HCT116 (cell line): ENCODE measurements at regions not wholly inside any gene's neighbourhood (a gene's known extent, or its start where the extent isn't known, plus 50 kb on each side); places are given as distances from the start of the nearest gene placed in this dataset.

Experiments used
- ATAC-seq: fragments of 200-7000 bp; cut with Tn5 transposase; 2 replicates; pipeline ENCODE4 v1.9.1; 2020; ENCODE audit warnings: mild to moderate bottlenecking, moderate library complexity
- BruUV-seq: library from RNA; stranded (reverse); fragments of 400-500 nt; replicated peaks from 2 replicates; lab custom pipeline; 2021; lab: Mats Ljungman, UMichigan
- CTCF ChIA-PET: fragments of 300-600 bp; sonication (Branson Sonifier 250); formaldehyde crosslinking; loops from one replicate; lab custom pipeline; 2021; ENCODE audit warnings: antibody characterized with exemption; lab: Charles Lee
- POLR2A ChIA-PET: fragments of 300-600, 350-600 bp; sonication (Branson Sonifier 250); formaldehyde crosslinking; loops from one replicate; lab custom pipeline; 2021; ENCODE audit warnings: antibody characterized with exemption; lab: Charles Lee
- RAD21 ChIA-PET, 2 experiments: fragments of 300-600 bp; sonication (Branson Sonifier 250); formaldehyde crosslinking; loops; one replicate each; lab custom pipeline; 2023; ENCODE audit warnings: low total read pairs in 2 of 2; ENCODE audit not compliant: uncharacterized antibody in 2 of 2, unreplicated experiment in 2 of 2, low non-redundant PET in 1 of 2; lab: Charles Lee
- DNase-seq: peaks from one replicate; pipeline ENCODE4 v3.0.0-alpha.2; 2010; ENCODE audit warnings: low read depth, low spot score
- H2AFZ ChIP-seq: fragments of 200-600 bp; shearing (Covaris generic), sonication (generic); 2 replicates; pipeline ENCODE4 v1.6.1; 2017; ENCODE audit warnings: low read depth, mixed run types, mixed read lengths, antibody characterized with exemption, low read length; ENCODE audit not compliant: poor library complexity, severe bottlenecking
- H3K27ac ChIP-seq: 2 replicates; pipeline ENCODE4 v1.5.1; 2012; ENCODE audit warnings: low read depth, low read length
- H3K27me3 ChIP-seq: fragments of 200-600 bp; sonication (generic); 2 replicates; pipeline ENCODE4 v1.6.1; 2016; ENCODE audit warnings: mixed run types, low read length, mixed read lengths; ENCODE audit not compliant: insufficient read depth
- H3K36me3 ChIP-seq, 2 experiments: fragments of 200-500 bp in 1 of 2; fragments of 200-600 bp in 1 of 2; sonication (Bioruptor generic) in 1 of 2; sonication (generic) in 1 of 2; 2 replicates each; pipeline versions ENCODE4 v1.5.1 to v1.6.1; 2014 to 2016; ENCODE audit warnings: low read length in 2 of 2, inconsistent platforms in 1 of 2, mixed read lengths in 1 of 2, mixed run types in 1 of 2; ENCODE audit not compliant: insufficient read depth in 2 of 2, control insufficient read depth in 1 of 2
- H3K4me1 ChIP-seq, 2 experiments: fragments of 200-600 bp in 1 of 2; sonication (generic) in 1 of 2; 2 replicates each; pipeline versions ENCODE4 v1.5.1 to v1.6.1; 2012 to 2017; ENCODE audit warnings: low read length in 2 of 2, inconsistent platforms in 1 of 2, mild to moderate bottlenecking in 1 of 2, mixed read lengths in 1 of 2, mixed run types in 1 of 2, moderate library complexity in 1 of 2; ENCODE audit not compliant: insufficient read depth in 2 of 2, control insufficient read depth in 1 of 2
- H3K4me2 ChIP-seq: fragments of 200-600 bp; sonication (generic); 2 replicates; pipeline ENCODE4 v1.6.1; 2017; ENCODE audit warnings: mixed run types, low read length, mixed read lengths
- H3K4me3 ChIP-seq, 2 experiments: fragments of 200-600 bp in 1 of 2; sonication (generic) in 1 of 2; replicated peaks in 1 of 2; 2 replicates each; pipeline ENCODE4 v1.5.1; 2011 to 2016; ENCODE audit warnings: low read length in 2 of 2, control low read depth in 1 of 2, low read depth in 1 of 2, mild to moderate bottlenecking in 1 of 2, mixed read lengths in 1 of 2, mixed run types in 1 of 2
- H3K79me2 ChIP-seq: fragments of 200-600 bp; sonication (generic); 2 replicates; pipeline ENCODE4 v1.6.1; 2017; ENCODE audit warnings: mild to moderate bottlenecking, mixed run types, low read length, moderate library complexity, mixed read lengths; ENCODE audit not compliant: insufficient read depth
- H3K9ac ChIP-seq: fragments of 200-600 bp; sonication (generic); 2 replicates; pipeline ENCODE4 v1.6.1; 2016; ENCODE audit warnings: low read length, mixed read lengths
- H3K9me2 ChIP-seq: fragments of 200-600 bp; sonication (generic), shearing (Covaris generic); 2 replicates; pipeline ENCODE4 v1.6.1; 2017; ENCODE audit warnings: mixed run types, mild to moderate bottlenecking, moderate library complexity; ENCODE audit not compliant: insufficient read depth
- H3K9me3 ChIP-seq, 2 experiments: fragments of 200-500 bp in 1 of 2; fragments of 200-600 bp in 1 of 2; sonication (Bioruptor generic) in 1 of 2; sonication (generic) in 1 of 2; 2 replicates each; pipeline ENCODE4 v1.6.1; 2014 to 2017; ENCODE audit warnings: low read length in 2 of 2, mixed read lengths in 2 of 2, inconsistent platforms in 1 of 2, low read depth in 1 of 2, mild to moderate bottlenecking in 1 of 2, mixed run types in 1 of 2, moderate library complexity in 1 of 2; ENCODE audit not compliant: control insufficient read depth in 1 of 2, insufficient read depth in 1 of 2
- H4K20me1 ChIP-seq: fragments of 200-600 bp; sonication (generic), shearing (Covaris generic); 2 replicates; pipeline ENCODE4 v1.6.1; 2017; ENCODE audit warnings: mixed run types, mild to moderate bottlenecking, moderate library complexity; ENCODE audit not compliant: insufficient read depth
- CBX3 ChIP-seq: IDR thresholded peaks from 2 replicates; pipeline ENCODE4 v1.6.1; 2012; ENCODE audit warnings: low read depth
- CTCF ChIP-seq, 3 experiments: fragments of 200-600 bp in 1 of 3; sonication (generic) in 1 of 3; IDR thresholded peaks in 2 of 3; conservative IDR thresholded peaks in 1 of 3; 2 replicates each; pipeline ENCODE4 v1.5.1; 2012 to 2017; ENCODE audit warnings: low read depth in 2 of 3, low read length in 2 of 3, antibody characterized with exemption in 1 of 3, borderline replicate concordance in 1 of 3, control low read depth in 1 of 3, mild to moderate bottlenecking in 1 of 3, mixed read lengths in 1 of 3, mixed run types in 1 of 3, moderate library complexity in 1 of 3; ENCODE audit not compliant: insufficient read depth in 1 of 3
- EGR1 ChIP-seq: IDR thresholded peaks from 2 replicates; pipeline ENCODE4 v1.6.1; 2012; ENCODE audit warnings: low read depth
- EZH2phosphoT487 ChIP-seq: fragments of 200-600 bp; IDR thresholded peaks from 2 replicates; pipeline ENCODE4 v1.6.1; 2018; ENCODE audit warnings: antibody characterized with exemption, borderline replicate concordance
- FOSL1 ChIP-seq: IDR thresholded peaks from 2 replicates; pipeline ENCODE4 v1.6.1; 2012; ENCODE audit warnings: low read depth
- POLR2A ChIP-seq: IDR thresholded peaks from 2 replicates; pipeline ENCODE4 v1.7.0; 2011; ENCODE audit warnings: borderline replicate concordance; ENCODE audit not compliant: insufficient read depth, insufficient read length; ENCODE audit errors: extremely low read depth
- RAD21 ChIP-seq: IDR thresholded peaks from 2 replicates; pipeline ENCODE4 v1.6.1; 2012; ENCODE audit warnings: low read depth, mild to moderate bottlenecking
- REST ChIP-seq: IDR thresholded peaks from 2 replicates; pipeline ENCODE4 v1.6.1; 2012; ENCODE audit warnings: low read depth
- SIN3A ChIP-seq: IDR thresholded peaks from 2 replicates; pipeline ENCODE4 v1.6.1; 2012; ENCODE audit warnings: low read depth
- SP1 ChIP-seq: IDR thresholded peaks from 2 replicates; pipeline ENCODE4 v1.6.1; 2012; ENCODE audit warnings: low read depth
- SRF ChIP-seq: IDR thresholded peaks from 2 replicates; pipeline ENCODE4 v1.6.1; 2012; ENCODE audit warnings: low read depth
- TCF7L2 ChIP-seq: IDR thresholded peaks from 2 replicates; pipeline ENCODE4 v1.7.0; 2011; ENCODE audit warnings: borderline replicate concordance, inconsistent platforms; ENCODE audit not compliant: insufficient read depth, insufficient read length; ENCODE audit errors: extremely low read depth
- ZFX ChIP-seq: fragments of 450-650 bp; IDR thresholded peaks from 2 replicates; pipeline ENCODE4 v1.6.1; 2017
- ZNF274 ChIP-seq: fragments of 200-500 bp; sonication (Bioruptor generic); IDR thresholded peaks from 2 replicates; pipeline ENCODE4 v1.6.1; 2014; ENCODE audit warnings: mild to moderate bottlenecking, low read depth, low read length, inconsistent platforms
- intact Hi-C: fragments of 100-400 bp; cut with micrococcal nuclease; formaldehyde crosslinking; loops from 2 replicates; pipeline ENCODE4 v1.10.0; 2022
- TF ChIP-seq, protein P1 (sequence below): IDR thresholded peaks from 2 replicates; pipeline ENCODE4 v1.6.1; 2012

- Histone ChIP-seq H3K4me3 (no peak overlapping the region), H3K4me1 (no peaks in the 10 kb centered on the region), H3K27ac (no peak overlapping the region), H3K4me2 (no peak overlapping the region), H3K36me3 (no peaks in the 10 kb centered on the region), H3K79me2 (no peaks in the 10 kb centered on the region), H3K9ac (no peak overlapping the region), H3K27me3 (no peaks in the 10 kb centered on the region), H3K9me3 (peaks cover 13 to 19% of the 10 kb centered on the region in 2 experiments; a peak in 2 of 4 replicates), H3K9me2 (no peaks in the 10 kb centered on the region), H2AFZ (no peak overlapping the region), H4K20me1 (no peaks in the 10 kb centered on the region)
- DNase-seq (no peak), ATAC-seq (no peak)
- no TSS peak for BruUV-seq
- ChIA-PET POLR2A (no interaction called here), RAD21 (no interaction called here), CTCF (no interaction called here)
- no peak for TF ChIP-seq EGR1
- TF ChIP-seq FOSL1 = no peak
- no peak for TF ChIP-seq SIN3A
- no peak for TF ChIP-seq SRF
- TF ChIP-seq CTCF (IDR thresholded peaks at IDR 0.05 in 2 of 3, conservative IDR thresholded peaks at IDR 0.05 in 1 of 3; ENCODE audit: borderline replicate concordance in 1 of 3, insufficient read depth in 1 of 3, low read depth in 2 of 3, low read length in 2 of 3) = no peak
- no peak for TF ChIP-seq RAD21
- TF ChIP-seq ZNF274 = no peak
- no peak for TF ChIP-seq TCF7L2
- TF ChIP-seq POLR2A = no peak
- no peak for TF ChIP-seq SP1
- TF ChIP-seq ZFX = no peak
- TF ChIP-seq REST = no peak
- TF ChIP-seq EZH2phosphoT487 = no peak
- TF ChIP-seq, protein P1, sequence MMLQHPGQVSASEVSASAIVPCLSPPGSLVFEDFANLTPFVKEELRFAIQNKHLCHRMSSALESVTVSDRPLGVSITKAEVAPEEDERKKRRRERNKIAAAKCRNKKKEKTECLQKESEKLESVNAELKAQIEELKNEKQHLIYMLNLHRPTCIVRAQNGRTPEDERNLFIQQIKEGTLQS = no peak
- TF ChIP-seq CBX3 = no peak
- intact Hi-C loops = no loop called here
Measured at GRCh38 chr18:56120782-56121181, 517.6 kb downstream of the TXNL1 start.
